ENCODE measurements at regions not wholly inside any gene's neighbourhood (a gene's known extent, or its start where the extent isn't known, plus 50 kb on each side); places are given as distances from the start of the nearest gene placed in this dataset.

GRCh38 chr9:118533101-118533500, 828.9 kb downstream of the TLR4 start:
- TF ChIP-seq CTCF (IDR thresholded peaks at IDR 0.05; ENCODE audit: borderline replicate concordance) = no peak
- Histone ChIP-seq H3K9me3 (replicated peaks) (no peaks in the 10 kb centered on the region), H3K4me3 (no peak overlapping the region), H3K27ac (replicated peaks) (no peak overlapping the region), H3K4me1 (peaks cover 17% of the 10 kb centered on the region), H3K27me3 (ENCODE audit: low read depth) (no peaks in the 10 kb centered on the region), H3K36me3 (no peaks in the 10 kb centered on the region)
- intact Hi-C loops (cut with micrococcal nuclease) = no loop called here
- no peak for DNase-seq

DNA sequence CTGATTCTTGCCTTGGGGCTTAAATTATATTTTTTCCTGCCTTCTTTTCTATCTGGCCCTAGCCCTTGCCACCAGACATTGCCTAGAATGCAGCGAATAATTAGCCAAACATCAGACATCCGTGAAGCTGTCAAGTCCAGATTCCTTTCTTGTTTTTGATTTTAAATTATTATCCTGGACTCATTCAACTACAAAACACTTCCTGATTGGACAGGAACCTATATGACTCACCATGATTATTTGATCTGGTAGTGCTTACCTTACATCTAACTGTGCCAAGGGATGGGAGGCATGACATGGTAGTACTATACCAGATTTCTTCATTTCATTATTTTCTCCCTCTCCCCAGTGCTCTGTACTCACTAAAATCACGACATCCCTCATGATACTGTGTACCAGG, 829.6 kb downstream of the TLR4 start:
- Histone ChIP-seq H3K4me1 (peaks cover 14% of the 10 kb centered on the region), H3K4me3 (no peak overlapping the region), H3K27me3 (ENCODE audit: low read depth) (no peaks in the 10 kb centered on the region), H3K27ac (replicated peaks) (no peak overlapping the region), H3K9me3 (replicated peaks) (no peaks in the 10 kb centered on the region), H3K36me3 (no peaks in the 10 kb centered on the region)
- intact Hi-C loops (cut with micrococcal nuclease) = no loop called here
- no peak for TF ChIP-seq CTCF (IDR thresholded peaks at IDR 0.05; ENCODE audit: borderline replicate concordance)
- DNase-seq = no peak

- H3K9me3 ChIP-seq (replicated peaks) = no peaks in the 10 kb centered on the region
- no peak for DNase-seq
- no peaks in the 10 kb centered on the region for H3K36me3 ChIP-seq
- no peak overlapping the region for H3K27ac ChIP-seq (replicated peaks)
- H3K4me3 ChIP-seq = no peak overlapping the region
- no peaks in the 10 kb centered on the region for H3K4me1 ChIP-seq
- no peak for TF ChIP-seq CTCF (IDR thresholded peaks at IDR 0.05; ENCODE audit: borderline replicate concordance)
- intact Hi-C loops (cut with micrococcal nuclease) = no loop called here
- no peaks in the 10 kb centered on the region for H3K27me3 ChIP-seq (ENCODE audit: low read depth)
Measured at GRCh38 chr9:118536153-118536552, 832.0 kb downstream of the TLR4 start.

DNA sequence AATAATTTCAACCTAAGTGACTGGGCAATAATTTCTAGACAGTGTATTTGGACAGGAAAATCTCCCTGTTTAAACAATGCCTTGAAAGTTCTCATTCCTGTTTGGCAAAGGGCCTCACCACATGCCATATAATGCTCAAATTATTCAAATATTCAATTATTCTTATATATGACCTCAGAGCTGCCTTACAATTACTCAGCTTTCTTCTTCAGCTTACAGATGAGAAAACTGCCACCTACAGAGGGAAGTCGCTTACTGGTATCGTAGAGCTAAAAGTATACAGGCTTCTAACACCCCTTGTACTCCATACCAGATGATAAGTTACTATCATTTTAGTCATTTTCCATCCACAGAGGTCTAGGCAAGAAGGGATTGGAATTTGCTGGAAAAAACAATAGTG, 830.3 kb downstream of the BRINP1 start:
- no peaks in the 10 kb centered on the region for H3K27me3 ChIP-seq (ENCODE audit: low read depth)
- no peak for DNase-seq
- H3K9me3 ChIP-seq (replicated peaks) = no peaks in the 10 kb centered on the region
- no peaks in the 10 kb centered on the region for H3K4me1 ChIP-seq
- no peak overlapping the region for H3K27ac ChIP-seq (replicated peaks)
- H3K36me3 ChIP-seq = no peaks in the 10 kb centered on the region
- intact Hi-C loops (cut with micrococcal nuclease) = no loop called here
- TF ChIP-seq CTCF (IDR thresholded peaks at IDR 0.05; ENCODE audit: borderline replicate concordance) = no peak
- H3K4me3 ChIP-seq = no peak overlapping the region

- TF ChIP-seq CTCF (IDR thresholded peaks at IDR 0.05; ENCODE audit: borderline replicate concordance) = no peak
- H3K27me3 ChIP-seq (ENCODE audit: low read depth) = no peaks in the 10 kb centered on the region
- H3K4me1 ChIP-seq = no peaks in the 10 kb centered on the region
- H3K9me3 ChIP-seq (replicated peaks) = peaks cover 4% of the 10 kb centered on the region
- intact Hi-C loops (cut with micrococcal nuclease) = no loop called here
- no peak for DNase-seq
- H3K36me3 ChIP-seq = no peaks in the 10 kb centered on the region
- H3K4me3 ChIP-seq = no peak overlapping the region
- no peak overlapping the region for H3K27ac ChIP-seq (replicated peaks)
Measured at GRCh38 chr9:118553465-118553864, 815.8 kb downstream of the BRINP1 start.

DNA sequence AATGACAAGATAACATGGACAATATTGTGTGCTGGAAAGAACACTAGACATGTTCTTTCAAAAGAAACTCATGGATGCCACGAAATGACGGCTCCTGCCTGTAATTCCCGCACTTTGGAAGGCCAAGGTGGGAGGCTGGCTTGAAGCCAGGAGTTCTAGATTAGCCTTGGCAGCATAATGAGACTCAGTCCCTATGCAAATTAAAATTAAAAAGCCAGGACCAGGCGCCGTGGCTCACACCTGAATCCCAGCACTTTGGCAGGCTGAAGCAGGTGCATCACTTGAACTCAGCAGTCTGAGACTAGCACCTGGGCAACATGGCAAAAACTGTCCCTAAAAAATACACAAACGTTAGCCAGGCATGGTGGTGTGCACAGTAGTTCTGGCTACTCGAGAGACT, 814.2 kb downstream of the BRINP1 start:
- intact Hi-C loops (cut with micrococcal nuclease) = no loop called here
- Histone ChIP-seq H3K4me1 (no peaks in the 10 kb centered on the region), H3K27me3 (ENCODE audit: low read depth) (no peaks in the 10 kb centered on the region), H3K9me3 (replicated peaks) (peaks cover 4% of the 10 kb centered on the region), H3K36me3 (no peaks in the 10 kb centered on the region), H3K27ac (replicated peaks) (no peak overlapping the region), H3K4me3 (no peak overlapping the region)
- TF ChIP-seq CTCF (IDR thresholded peaks at IDR 0.05; ENCODE audit: borderline replicate concordance) = no peak
- no peak for DNase-seq

All from left ventricle myocardium inferior (tissue), 1 donor.